HG03196 (cell line): ENCODE measurements at regions not wholly inside any gene's neighbourhood (a gene's known extent, or its start where the extent isn't known, plus 50 kb on each side); places are given as distances from the start of the nearest gene placed in this dataset.
"Not testable (repeated sequence)": the region's sequence is repeated elsewhere in the genome, so short reads cannot be mapped to it uniquely, and the experiment has no call there.

Source experiments
- ATAC-seq: cut with Tn5 transposase; IDR thresholded peaks from one replicate; pipeline ENCODE4 v1.9.1; 2021; ENCODE audit not compliant: unreplicated experiment

DNA sequence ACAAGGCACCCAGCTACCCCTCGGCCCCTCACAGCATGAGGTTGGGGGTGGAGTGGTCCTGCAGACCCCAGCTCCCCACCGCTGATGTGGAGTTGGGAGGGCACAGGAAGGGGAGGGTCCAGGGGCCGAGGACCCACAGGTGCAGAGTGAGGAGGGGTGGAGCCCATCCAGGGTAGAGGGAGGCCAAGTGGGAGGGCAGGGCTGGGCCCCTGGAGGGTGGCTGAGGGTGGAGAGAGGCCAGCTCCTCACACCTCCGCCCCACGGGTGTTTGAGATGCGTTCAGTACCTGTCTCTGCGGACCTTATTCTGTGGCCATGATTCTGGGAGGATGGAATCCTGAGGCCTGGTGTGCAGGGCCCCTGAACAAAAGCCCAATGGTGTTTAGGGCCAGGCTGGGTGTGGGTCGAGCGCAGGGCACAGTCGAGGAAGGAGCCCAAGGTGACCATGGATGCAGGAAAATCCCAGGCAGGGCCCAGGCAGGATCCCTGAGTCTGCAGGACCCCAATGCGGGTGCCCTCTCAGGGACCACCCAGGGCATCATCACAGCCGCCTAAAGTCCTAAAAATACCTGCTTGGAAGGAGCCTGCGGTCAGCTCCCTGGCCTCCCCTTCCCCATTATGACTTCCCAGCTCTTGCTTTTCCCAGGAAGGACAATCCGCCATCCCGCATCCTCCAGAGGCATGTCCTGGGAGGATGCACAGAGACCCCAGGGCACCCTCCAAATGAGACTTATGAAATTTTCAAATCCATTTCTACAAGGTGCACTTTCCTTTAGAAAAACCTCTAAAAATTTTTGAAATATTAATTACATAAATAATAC, 377.1 kb upstream of the SFSWAP start:
- no peak for ATAC-seq

DNA sequence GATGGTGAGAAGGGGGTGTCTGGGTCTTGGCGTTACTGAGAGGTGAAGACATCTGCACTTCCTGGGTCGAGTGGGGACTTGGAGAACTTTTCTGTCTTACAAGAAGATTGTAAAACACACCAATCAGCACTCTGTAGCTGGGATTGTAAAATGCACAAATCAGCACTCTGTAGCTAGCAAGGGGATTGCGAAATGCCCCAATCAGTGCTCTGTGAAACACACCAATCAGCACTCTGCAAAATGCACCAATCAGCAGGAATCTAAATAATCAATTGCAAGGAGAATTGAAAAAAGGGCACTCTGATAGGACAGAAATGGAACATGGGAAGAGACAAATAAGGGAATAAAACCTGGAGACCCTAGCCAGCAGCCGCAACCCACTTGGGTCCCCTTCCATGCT, 376.1 kb upstream of the SFSWAP start:
- no peak for ATAC-seq

DNA sequence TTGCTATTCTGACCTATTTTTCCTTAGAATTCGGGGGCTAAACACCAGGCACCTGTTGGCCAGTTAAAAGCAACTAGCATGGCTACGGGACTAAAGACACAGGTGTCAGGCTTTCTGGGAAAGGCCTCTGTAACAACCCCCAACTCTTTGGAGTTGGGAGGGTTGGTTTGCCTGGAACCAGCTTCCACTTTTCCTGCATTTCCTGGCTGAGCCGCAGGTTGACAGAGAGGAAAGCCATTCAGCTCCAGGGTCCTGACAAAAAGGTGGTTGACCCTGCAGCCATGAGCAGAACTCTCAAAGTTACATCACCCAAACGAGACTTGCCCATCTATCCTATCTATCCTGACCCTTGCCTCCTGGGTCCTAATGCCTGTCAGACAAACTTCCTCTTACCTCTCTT, 375.4 kb upstream of the SFSWAP start:
- ATAC-seq: no peak

DNA sequence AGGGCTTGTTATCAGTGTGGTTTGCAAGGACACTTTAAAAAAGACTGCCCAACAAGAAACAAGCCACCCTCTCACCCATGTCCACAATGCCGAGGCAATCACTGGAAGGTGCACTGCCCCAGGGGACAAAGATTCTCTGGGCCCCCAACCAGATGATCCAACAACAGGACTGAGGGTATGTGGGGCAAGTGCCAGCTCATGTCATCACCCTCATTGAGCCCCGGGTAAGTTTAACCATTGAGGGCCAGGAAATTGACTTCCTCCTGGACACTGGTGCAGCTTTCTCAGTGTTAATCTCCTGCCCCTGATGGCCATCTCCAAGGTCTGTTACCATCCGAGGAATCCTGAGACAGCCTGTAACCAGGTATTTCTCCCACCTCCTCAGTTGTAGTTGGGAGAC, 373.0 kb upstream of the SFSWAP start:
- ATAC-seq: not testable (repeated sequence)

DNA sequence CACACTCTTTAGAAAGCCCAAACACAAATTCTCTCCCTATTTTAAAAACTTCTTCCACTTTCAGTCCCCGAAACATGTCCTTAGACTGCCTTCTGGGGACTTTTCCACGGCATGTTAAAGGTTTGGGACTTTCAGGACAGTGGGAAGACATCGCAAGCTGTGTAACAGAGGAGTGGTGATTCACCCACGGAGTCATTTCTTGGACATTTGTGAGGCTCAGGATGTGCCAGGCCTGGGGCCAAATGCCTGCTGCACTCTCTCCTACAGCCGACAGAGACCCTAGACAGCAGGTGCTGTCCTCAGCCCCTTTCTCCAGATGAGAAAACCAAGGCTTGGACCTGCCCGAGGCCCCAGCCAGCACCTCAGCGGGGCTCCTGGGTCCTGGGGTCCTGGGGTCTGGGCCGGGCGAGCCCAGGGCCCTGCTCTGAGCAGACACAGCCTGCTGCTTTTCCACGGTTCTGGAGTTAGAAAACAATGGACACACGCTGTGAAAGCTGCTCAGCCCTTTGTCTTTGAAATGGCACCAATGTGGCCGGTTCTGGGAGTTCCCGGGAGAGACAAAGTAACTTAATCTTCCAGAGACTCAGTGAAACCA, 370.2 kb upstream of the SFSWAP start:
- ATAC-seq: no peak

DNA sequence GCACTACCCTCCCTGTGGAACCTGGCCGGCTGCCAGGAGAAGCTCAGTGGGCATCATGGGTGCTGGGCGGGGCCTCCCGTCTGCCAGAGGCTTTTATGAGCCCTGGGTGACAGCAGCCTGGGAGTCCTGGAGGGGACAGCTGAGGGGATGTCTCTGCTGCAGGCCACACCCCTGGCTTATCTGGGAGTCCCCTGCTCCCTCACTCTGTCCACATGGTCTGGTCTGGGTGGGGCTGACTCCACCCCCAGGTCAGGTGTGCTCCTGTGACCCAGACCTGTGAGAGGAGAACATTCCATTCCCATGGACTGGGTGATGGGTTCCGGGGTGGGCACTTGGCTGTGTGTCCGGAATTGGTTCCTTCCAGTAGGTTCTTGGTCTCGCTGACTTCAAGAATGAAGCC, 369.3 kb upstream of the SFSWAP start:
- not testable (repeated sequence) for ATAC-seq

DNA sequence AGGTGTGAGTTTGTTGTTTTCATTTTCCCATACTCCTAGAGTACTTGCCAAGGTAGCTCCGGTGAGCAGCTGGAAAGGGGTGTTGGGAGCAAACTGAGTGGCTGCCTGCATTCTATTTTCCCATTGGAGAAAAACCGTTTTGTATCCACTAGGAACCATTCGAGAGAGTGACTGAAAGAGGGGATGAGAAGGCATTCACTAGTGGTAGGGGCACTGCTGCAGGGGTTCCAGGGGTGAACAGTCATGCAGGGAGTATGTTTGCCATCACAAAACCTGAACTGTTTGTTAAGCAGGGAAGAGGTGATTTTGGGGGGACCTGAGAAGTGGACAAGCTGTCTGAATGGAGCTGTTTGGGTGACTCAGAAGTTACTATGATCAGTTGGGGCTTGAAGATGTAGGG, 367.5 kb upstream of the SFSWAP start:
- ATAC-seq: not testable (repeated sequence)

DNA sequence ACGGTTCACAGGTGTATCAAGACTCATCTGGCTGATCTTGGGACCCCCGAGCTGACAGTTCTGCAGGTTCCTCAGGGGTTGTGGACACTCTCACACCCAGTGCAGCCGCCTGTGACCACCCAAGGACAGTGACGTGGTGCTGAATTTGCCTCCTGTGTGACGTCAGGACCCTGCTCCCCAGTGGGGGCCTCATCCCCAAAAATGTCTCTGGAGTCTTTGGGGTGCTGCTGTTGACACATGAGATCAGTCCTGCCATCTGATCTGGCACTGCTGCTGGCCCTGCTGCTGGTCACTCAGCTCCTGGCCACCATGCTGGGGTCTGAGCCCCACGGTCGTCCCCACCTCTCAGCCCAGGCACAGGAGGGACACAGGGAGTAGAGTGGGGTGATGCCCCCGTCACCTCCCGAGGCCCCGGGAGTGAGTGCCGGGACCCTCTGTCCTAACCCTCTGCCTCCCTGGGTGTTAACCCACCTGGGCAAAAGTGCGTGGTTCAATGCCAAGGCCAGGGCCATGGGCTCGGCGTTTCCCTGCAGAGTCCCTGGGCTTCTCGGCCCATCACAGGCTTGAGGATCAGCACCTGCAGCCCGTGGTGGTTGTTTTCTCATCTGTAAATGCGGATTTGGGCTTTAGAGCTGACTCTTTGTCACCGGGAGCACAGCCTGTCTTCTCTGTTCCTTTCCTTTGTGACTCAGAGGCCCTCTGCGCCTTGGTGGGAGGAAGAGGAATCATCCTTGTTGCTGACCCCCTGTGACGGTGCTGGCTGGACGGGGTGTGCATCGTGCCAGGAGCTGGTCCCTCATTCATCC, 366.0 kb upstream of the SFSWAP start:
- ATAC-seq: not testable (repeated sequence)

DNA sequence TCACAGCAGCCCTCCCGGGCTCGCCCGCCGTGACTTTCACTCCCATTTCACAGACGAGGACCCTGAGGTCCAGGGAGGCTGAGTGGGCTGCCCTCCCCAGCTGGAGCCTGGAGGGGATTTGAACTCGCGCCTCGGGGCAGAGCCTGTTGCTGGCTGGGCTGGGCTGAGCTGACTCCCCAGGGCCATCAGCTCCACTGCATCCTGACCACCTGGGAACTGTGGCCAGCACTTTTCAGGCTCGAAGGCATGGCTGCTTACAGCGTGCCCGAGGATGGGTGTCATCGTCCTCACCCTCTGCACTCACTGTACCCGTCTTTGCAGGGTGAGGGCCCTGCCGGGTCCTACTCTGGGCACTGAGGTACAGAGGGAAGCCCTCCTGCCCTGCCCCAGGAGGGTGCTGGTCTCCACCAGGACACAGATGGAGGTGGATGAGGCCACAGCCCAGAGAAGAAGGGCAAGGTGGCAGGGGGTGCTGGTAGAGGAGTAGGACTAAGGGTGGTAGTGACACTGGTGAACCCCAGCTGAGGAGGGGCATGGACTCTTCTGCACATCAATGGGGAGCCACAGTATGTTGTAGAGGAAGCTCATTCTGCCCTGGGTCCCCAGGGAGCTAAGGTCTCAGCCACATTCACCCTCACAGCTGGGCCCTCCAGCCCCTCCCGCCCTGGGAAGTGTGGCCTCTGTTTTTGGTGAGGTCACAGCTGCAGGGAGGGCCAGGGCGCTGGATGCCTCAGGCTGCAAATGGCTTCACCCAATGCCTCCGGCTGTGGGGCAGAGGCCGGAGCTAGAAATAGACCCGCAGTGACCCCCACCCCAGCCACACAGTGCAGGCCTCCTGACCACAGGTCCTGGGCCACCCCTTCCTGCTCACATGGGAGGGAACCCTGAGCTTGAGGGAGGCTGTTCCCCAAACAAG, 365.1 kb upstream of the SFSWAP start:
- no peak for ATAC-seq

DNA sequence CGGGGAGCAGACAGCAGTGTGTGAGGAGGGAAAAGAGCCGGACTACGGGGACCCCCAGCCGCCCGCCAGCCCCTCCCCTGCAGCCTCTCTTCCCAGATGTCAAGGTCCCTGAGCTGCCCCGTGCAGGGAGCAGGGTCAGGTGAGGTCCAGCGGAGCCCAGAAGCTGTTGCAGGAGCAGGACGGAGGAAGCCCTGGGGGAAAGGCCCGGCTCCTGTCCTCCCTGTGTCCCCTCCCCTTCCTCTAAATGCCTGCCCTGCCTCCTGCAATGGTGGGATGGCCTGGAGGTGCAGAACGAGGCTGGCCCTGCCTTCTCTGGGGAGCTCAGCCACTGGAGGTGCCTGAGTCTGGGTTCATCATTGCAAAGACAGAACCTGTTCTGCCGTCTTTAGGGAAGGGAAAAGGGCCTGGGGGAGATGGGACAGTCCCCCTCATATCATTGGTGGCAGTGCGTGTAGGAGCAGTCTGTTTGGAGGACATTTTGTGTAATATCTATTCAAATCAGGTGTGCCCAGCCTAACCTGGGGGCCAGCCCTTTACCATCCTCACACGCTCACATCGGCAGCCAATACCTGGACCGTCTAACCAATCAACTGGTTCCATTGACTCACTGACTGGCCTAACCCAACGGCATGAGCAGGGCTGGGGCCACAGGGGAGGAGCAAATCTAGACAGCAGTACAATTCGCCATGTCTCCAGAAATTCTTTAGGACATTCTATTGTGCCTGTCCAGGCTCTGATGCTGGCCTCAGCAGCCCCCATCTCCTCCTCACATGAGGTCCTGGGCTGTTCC, 364.1 kb upstream of the SFSWAP start:
- no peak for ATAC-seq

DNA sequence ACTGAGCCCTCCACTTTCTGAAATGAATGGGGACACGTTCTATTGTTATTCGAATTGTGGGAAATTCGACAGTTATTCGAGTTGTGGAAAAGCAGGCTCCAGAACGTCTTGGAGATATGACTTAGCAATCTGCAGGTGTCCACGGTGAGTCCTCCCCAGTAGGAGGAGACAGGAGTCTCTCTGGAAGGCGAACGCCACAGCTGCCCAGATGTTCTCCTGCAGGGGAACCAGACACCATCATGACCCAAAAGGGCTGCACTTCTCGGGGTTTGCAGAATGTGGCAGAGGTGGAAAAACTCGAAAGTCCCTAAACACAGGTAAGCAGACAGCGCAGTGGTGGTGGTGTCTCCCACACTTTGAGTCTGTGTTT, 363.6 kb upstream of the SFSWAP start:
- no peak for ATAC-seq

DNA sequence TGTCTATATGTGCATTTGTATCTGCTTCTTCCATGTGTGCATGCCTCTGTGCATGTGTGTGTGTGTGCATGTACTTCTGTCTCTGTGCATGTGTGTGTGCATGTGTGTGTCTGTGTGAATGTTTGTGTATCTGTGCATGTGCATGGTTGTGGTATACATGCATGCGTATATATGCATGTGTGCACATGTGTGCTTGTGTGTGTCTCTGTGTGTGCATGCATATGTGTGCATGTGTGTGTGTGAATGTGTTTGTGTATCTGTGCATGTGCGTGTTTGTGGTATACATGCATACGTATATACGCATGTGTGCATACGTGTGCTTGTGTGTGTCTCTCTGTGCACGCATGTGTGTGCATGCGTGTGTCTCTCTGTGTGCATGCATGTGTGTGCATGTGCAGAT, 363.2 kb upstream of the SFSWAP start:
- no peak for ATAC-seq

DNA sequence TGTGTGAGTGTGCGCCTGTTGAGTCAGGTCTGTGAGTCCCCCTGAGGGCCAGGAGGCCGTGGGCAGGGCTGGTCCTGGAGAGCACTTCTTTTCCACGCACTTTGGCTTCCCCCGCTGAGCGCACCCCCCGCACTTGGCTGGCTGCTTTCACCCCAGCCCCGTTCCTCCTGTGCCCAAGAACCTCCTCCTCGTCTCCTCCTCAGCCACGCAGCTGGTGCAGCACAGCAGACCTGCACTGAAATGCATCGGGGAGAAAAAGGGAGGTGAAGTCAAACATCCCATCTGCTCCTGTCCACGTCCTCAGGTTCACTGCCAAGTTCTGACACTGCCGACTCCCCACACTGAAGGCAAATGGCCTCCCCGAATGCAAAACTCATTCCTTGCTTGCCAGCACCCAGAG, 362.7 kb upstream of the SFSWAP start:
- ATAC-seq: no peak

DNA sequence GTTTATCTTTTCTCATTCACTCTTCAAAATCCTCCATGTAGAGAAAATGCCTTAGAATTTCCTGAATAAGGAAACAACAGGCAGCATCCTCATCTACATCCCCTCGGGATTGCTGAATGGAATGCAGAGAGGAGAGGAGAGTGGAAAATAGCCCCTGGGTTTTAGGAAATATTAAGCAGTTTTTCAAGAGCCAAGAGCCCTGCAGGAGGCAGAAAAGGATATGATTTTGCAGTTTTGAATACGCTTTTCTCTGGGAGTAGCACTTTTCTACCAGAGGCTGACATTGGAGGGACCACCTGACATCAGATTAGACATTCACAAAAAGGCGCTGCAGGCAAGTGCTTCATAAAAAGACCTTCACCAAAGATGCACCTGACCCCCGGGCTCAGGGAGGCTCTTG, 362.2 kb upstream of the SFSWAP start:
- ATAC-seq: no peak

DNA sequence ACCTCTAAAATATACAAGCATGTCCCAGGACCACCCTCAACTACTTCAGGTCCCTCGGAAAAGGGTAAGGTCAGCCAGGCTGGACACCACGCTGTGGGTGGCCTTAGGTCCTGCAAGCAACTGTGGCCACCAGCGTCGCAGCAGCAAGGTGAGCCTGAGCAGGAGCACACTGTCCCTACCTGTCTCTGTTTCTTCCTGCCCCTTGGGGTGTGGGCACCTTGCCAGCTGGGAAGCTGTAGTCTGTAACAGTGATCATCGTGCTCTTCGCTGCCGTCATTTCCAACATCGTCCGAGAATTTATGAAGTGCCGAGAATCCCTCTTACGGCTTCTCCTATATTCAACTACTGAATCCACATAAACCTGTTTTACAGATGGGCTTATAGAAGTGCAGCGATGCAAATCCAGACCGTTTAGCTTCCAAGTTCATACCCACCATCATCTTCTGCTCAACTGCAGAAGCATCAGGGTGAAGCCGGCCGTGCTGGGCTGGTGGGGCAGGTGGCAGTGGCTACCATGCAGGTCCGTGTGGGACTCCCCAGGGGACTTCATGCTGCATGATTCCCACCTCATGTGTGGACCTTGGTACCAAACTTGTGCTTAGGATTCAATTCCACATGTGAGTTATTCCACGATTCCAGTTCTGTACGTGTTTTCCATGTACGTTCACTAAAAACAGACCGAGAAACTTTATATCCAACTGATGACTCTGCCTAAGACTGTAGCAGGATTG, 361.3 kb upstream of the SFSWAP start:
- ATAC-seq: no peak

DNA sequence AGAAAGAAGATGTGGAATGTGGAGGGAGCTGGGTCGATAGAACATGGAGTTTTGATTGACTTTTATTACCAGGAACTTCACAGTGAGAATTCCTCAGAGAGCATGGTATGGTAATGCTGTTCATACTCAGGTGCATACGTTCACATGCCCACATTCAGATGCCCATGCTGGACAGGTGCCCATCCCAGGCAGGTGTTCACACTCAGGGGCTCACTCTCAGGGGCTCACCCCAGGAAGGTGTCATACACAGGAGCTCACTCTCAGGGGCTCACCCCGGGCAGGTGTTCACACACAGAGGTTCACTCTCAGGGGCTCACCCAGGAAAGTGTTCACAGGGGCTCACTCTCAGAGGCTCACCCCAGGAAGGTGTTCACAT, 360.0 kb upstream of the SFSWAP start:
- no peak for ATAC-seq

DNA sequence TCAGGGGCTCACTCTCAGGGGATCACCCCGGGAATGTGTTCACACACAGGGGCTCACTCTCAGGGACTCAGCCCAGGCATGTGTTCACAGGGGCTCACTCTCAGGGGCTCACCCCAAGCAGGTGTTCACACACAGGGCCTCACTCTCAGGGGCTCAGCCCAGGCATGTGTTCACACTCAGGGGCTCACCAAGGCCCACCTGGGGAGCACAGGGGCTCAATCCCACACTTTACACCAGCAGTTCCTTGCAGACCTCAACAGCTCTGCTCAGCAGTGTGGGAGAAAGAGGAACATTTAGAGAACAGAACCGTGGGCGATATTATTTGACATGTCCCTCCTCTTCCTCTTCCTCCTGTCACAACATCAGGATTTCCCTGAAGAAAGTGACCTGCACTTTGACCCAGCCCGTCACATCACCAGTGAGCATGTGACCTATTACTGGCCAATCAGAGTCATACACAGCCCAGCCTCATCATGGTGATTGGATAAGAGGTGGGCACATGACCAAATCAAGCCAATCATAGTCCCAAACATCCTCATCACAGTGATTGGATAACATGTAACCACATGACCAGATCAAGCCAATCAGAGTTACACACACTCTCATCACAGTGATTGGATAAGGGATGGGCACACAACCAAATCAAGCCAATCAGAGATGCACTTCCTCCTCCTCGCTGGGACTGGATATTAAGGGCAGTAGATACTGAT, 359.4 kb upstream of the SFSWAP start:
- ATAC-seq: no peak

DNA sequence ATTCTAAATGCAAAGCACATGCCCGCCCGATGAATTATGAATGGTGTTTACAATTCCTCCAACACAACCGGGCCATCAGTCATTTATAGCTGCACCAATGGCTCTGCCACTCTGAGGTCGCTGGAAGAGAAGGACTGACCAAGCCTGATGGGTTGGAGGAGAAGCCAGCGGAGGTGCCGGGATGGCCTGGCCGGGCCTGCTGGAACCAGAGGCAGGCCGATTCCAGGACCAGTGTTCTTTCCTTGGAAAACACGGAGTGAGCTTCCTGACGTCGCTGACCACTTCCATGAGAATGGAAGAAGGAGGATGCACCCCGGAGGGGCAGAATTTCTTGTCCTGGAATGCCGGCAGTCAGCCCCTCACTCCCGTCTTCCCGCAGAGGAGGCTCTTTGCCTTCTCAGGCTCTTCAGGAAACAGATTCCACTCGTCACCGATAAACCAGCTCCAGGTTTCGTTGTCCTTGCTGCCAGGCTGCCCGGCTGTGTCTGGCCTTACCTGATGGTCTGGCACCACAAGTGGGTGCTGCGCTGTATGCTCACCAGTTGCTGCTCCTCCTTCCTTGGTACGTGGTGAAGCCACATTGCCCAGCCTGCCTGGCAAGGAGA, 358.5 kb upstream of the SFSWAP start:
- ATAC-seq: no peak

DNA sequence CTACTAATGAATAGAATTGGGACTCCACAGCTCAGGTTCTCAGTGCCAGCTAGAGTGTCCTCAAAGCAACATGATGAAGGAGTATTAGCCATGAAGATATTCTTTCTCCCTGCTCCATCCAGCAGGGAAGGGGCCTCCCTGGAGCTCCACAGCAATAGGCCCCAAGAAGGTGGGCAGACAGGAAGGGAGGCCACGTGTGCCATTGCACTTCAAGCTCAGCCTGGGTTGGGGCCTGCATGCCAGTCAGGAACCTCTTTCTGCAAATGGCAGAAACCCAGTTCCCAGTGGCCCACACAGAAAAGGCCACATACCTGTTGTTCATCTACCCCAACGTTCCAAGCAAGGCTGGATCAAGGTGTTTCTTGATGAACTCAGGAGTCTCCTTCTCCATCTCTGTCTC, 357.5 kb upstream of the SFSWAP start:
- no peak for ATAC-seq
